KBM-7 (cell line): ENCODE measurements at regions not wholly inside any gene's neighbourhood (a gene's known extent, or its start where the extent isn't known, plus 50 kb on each side); places are given as distances from the start of the nearest gene placed in this dataset.
A peak's percentile ranks its signal among the peaks of the same experiment; 100 is the strongest.

Source experiments
- DNase-seq: peaks from one replicate; pipeline ENCODE4 v3.0.0-alpha.2; 2015
- in situ Hi-C: fragments of 300-500 bp; cut with MboI; formaldehyde crosslinking; loops from 2 replicates; pipeline ENCODE4 v1.14.3; 2020; ENCODE audit warnings: low sequenced_read_pairs, low pct_unique_long_range_greater_than_20kb, mixed read lengths

GRCh38 chr12:126726481-126727217 is 1540.3 kb upstream of the TMEM132C start:
- no peak for DNase-seq
- in situ Hi-C loops, result no loop called here

GRCh38 chr12:126727218-126728075 is 1539.5 kb upstream of the TMEM132C start:
- DNase-seq, result no peak
- in situ Hi-C loops, result no loop called here

- DNase-seq, result no peak
- in situ Hi-C loops, result no loop called here
Measured at GRCh38 chr12:126734296-126734695, 1532.7 kb upstream of the TMEM132C start.

- no peak for DNase-seq
- in situ Hi-C loops, result no loop called here
Measured at GRCh38 chr12:126734710-126735109, 1532.3 kb upstream of the TMEM132C start.

DNA sequence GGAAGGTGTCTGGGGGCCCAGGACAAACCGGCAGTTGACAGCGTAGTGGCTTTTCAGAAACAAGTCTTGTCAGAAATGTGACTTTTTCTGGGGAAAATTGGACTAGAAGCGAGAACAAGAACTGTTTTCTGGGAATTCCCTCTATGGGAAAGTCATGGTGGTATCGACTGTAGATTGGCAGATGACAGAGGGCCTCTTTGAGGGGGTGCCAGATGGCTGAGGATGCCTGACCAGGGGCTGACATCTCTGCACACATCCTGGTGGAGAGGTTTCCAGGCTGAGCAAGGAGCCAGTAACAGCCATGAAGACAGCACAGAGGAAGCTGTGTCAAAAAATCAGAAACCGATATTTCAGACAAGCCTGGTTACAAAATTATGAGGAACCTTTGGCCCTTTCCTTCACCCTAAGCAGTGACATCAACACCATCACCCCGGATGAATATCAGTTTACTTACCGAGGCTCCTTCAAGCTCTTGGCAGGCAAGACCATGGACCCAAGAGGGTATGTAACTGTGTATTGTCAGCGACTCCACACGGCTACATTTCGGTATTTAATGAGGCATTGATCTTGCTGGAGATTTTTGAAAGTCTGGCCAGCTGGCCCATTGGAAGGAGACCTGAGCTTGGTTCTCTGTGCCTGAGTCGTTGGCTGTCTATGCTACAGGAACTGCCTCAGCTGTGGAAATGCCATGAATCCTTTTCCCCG is 1525.3 kb upstream of the TMEM132C start:
- in situ Hi-C loops, result no loop called here
- no peak for DNase-seq

DNA sequence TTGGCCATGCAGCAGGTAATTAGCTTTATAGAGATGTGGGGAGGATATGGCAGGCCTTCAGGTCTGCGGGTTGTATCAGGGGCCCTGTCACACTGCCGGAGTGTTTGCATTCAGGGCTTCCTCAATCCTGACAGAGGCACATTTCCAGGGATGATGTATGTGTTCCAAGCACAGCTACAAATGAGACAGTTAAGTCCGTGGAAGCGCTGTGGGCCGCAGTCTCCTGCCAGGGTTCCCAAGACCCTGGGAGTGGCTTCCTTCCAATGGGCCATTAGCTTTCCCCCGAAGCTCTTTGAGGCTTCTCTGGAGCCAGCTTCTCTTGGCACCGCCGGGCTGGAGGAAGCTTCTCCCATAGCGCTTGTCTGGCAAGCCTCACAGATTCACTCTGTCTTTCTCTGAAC is 1524.7 kb upstream of the TMEM132C start:
- DNase-seq, result no peak
- in situ Hi-C loops, result no loop called here

DNA sequence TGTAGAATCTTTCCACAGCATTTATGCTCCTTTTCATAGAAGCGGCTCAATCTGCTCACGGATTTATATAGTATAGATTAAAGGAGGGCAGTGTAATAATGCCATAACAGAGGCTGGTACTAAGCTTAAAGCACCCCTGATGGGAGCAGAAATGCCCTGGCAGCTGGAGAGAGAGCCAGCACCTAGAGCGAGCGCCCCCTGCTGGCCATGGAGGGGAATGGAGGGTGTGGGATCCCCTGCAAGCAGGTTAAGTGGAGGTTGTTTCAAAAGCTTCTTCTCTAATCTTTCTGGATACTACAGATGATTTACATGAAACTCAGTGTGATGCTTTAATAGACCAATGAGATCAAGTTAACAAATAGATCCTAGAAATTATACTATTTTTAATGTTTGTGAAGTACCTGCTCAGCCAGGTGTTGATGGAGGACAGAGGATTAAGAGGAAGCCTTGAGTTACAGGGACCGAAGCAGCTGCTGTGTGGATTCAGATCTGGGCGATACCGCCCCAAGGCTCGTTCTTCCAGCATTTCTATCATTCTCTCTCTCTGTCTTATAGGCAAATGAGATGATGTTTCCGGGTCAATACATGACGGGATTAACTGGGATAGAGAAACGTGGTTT is 1519.3 kb upstream of the TMEM132C start:
- in situ Hi-C loops, result no loop called here
- peak; percentile 38 for DNase-seq

GRCh38 chr12:126752021-126752420 is 1514.9 kb upstream of the TMEM132C start:
- in situ Hi-C loops, result no loop called here
- DNase-seq, result no peak

GRCh38 chr12:126757326-126757725 is 1509.6 kb upstream of the TMEM132C start:
- DNase-seq, result no peak
- in situ Hi-C loops, result no loop called here

- in situ Hi-C loops, result no loop called here
Measured at GRCh38 chr12:126760092-126760491, 1506.9 kb upstream of the TMEM132C start.

GRCh38 chr12:126761420-126761819 is 1505.5 kb upstream of the TMEM132C start:
- no peak for DNase-seq
- in situ Hi-C loops, result no loop called here

More at GRCh38 chr12:126760092-126760491, 1506.9 kb upstream of the TMEM132C start:
- no peak for DNase-seq

GRCh38 chr12:126762150-126762549 is 1504.8 kb upstream of the TMEM132C start:
- DNase-seq, result no peak
- in situ Hi-C loops, result no loop called here

DNA sequence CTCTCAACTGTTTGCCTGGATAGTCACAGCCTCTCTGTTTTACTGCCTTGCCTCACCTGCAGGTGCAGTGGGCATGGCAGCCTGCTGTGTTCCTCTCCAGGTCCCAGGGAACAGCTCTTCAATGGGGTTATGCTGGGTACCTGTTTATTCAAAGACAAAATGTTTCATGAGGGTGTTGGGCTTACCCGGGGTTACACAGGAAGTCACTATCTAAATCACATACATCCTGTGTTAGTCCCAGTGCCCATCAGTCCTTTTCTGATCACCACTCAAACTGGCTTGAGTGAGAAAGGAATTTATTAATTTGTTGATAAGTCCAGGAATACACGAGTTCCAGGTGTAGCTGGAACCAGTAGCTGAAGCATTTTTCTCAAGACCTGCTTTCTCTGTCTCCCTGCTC is 1503.6 kb upstream of the TMEM132C start:
- in situ Hi-C loops, result no loop called here
- DNase-seq, result no peak

GRCh38 chr12:126767334-126767733 is 1499.6 kb upstream of the TMEM132C start:
- in situ Hi-C loops, result no loop called here
- no peak for DNase-seq

- in situ Hi-C loops, result no loop called here
- DNase-seq, result peak; percentile 4
Measured at GRCh38 chr12:126768517-126768916, 1498.5 kb upstream of the TMEM132C start.

GRCh38 chr12:126770188-126770587 is 1496.8 kb upstream of the TMEM132C start:
- in situ Hi-C loops, result no loop called here
- DNase-seq, result no peak

GRCh38 chr12:126772171-126772864 is 1494.7 kb upstream of the TMEM132C start:
- in situ Hi-C loops, result no loop called here
- peak; percentile 3 for DNase-seq

DNA sequence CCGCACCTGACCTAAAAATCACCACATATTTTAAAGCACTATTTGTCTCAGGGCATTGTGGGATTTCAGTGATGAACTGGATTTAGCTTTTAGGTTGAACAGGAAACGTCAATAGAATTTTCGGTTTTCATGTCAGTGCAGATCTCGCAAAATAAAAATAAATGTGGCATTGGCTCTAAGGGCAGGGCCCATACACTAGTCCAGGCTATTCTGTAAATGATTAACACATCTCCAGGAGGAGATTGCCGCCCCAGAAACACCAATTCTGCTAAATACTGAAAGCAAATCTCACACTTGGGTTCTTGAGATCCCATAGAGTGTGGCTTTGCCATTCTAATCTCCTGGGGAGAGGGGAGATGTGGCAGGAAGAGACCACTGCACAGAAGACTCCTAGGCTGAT is 1494.0 kb upstream of the TMEM132C start:
- DNase-seq, result no peak
- in situ Hi-C loops, result no loop called here

- DNase-seq, result no peak
- in situ Hi-C loops, result no loop called here
Measured at GRCh38 chr12:126773491-126773890, 1493.5 kb upstream of the TMEM132C start.
